HG03280 (cell line): ENCODE measurements at regions not wholly inside any gene's neighbourhood (a gene's known extent, or its start where the extent isn't known, plus 50 kb on each side); places are given as distances from the start of the nearest gene placed in this dataset.
"Not testable (repeated sequence)": the region's sequence is repeated elsewhere in the genome, so short reads cannot be mapped to it uniquely, and the experiment has no call there.

Experiments
- ATAC-seq: cut with Tn5 transposase; IDR thresholded peaks from one replicate; pipeline ENCODE4 v1.9.1; 2021; ENCODE audit warnings: mild to moderate bottlenecking, moderate library complexity; ENCODE audit not compliant: unreplicated experiment

DNA sequence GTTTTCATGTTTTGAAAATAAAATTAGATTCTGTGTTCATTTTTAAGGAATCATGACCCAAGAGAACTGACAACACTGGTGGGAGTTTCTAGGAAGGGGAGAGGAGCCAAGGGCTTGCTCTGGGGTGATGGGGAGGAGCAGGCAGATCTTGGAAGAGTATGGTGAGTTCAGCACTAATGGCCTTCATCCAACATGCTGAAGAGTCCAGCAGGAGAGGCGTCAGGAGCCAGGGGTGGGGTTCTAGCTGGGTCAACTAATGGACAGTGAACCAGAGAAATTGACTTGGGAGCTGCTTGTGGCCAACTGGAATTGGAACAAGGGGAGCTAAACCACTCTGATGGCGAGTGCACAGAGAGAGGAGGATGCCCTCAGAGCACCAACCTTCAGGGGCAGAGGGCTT lies 107.1 kb downstream of the MRPL14 start:
- ATAC-seq: no peak

DNA sequence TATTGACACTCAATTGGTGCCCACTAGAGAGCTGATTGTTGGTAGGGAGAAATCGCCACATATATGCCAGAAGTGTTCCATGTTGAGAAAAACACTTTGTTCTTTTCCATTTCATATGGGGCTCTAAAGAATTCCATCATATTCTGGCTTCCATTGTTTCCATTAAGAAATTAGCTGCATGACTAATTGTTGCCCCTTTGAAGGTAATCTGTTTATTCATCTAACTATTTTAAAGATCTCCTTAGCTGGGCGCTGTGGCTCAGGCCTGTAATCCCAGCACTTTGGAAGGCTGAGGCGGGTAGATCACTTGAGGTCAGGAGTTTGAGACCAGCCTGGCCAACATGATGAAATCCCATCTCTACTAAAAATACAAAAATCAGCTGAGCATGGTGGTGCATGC lies 109.9 kb downstream of the MRPL14 start:
- ATAC-seq: not testable (repeated sequence)

DNA sequence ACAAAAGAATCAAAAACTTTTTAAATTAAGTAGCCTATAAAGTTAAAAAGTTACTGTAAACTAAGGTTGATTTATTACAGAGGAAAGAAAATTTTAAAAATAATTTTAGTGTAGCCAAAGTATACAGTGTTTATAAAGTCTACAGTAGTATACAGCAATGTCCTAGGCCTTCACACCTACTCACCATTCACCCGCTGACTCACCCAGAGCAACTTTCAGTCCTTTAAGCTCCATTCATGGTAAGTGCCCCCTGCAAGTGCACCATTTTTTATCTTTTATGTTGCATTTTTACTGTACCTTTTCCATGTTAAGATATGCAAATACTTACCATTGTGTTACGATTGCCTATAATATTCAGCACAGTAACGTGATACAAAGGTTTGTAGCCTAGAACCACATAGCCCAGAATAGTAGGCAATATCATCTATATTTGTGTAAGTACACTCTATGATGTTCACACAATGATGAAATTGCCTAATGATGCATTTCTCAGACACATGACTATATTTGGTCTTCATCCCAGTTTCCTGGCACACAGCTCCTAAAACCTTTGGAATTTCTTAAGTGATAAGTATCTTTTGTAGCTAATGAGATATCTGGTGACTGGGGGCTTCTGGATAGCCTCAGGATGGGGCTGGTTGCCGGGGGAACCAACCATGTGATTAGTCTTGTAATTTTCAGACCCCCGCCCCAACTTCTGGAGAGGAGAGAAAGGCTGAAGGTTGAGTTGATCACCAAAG lies 111.0 kb downstream of the MRPL14 start:
- no peak for ATAC-seq

DNA sequence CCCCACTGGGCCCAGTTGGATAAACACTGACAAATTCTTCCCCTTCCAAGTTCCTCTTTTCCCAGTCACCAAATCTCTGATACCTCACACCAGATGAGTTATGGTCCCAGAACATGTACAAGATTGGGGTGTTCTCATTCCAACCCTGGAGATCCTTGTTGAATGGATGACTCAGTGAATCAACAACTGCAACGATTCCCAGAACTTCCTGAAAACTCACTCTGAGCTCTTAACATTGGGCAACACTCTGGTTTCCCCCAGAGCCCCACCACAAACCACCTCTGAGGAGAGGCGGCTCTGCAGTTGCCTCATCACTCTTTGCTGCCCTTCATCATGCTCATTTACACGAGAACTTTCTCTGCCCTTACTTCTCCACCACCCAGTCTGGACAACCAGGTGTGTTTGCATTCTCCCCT lies 115.2 kb downstream of the MRPL14 start:
- ATAC-seq: no peak

DNA sequence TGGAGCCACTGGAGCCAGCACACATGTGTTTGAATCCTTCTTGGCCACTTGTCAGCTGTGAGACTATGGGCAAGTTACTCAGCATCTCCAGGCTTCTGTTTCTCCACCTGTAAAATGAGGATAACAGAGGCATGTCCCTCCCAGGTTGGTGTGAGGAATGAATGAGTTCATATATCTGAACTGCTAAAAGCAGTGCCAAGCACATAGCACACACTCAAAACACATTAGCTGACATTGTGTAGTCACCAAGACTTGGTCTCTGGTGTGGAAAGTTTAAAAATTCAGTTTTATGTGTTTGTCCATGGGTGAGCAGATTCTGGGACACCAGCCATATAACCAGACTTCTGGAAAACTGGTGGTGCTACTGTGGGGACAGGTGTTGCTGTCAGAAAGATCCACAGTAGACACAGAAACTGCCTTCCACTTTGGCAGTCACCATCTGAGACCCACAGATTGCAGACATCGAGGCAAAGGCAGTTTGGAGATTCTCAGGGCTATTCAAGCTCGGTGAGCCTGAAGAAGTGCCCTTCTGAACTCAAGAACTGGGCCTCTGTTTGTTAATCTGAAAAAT lies 115.8 kb downstream of the MRPL14 start:
- no peak for ATAC-seq

DNA sequence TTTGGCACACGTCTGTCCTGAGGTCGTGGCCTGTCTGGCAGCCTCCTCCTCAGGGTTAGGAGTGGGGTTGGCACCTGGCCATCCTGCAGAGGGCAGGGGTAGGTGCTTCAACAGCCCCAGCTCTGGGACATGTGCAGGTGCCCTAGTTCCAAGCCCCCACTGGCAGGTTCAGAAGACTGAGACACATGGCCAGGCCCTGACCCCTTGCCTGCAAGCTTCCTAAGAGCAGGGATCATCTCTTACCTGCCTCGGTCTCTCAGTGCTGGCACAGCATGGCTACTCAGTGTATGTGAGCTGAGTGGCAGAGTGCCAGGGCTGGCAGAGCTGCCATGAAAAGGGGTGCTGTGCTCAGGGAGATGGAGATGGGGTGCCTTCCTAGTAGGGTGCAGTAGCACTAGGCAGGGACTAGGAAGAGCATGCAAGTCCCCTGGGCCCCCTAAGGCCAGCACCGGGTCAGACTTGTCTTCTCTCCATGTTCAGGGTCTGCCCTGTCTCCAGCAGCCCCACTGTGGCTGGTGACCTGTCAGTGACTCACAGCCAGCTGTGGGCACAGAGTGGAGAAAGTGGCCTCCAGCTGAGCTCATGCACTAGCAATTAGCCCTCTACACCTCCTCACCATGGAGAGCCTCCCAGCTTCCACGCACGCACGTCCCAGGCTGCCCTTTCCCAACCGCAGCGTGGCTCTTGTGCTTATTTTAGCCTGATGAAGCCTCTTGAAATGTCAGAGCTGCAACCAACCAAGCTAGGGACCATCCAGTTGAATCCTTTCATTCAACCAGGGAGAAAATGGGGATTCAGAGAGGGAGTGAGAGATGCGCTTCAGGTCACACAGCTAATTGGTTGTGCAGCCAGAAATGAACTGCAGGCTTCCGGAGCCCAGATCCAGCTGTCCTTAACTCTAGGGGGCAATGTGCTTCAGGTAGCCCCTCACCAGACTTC lies 116.6 kb downstream of the MRPL14 start:
- ATAC-seq: no peak

DNA sequence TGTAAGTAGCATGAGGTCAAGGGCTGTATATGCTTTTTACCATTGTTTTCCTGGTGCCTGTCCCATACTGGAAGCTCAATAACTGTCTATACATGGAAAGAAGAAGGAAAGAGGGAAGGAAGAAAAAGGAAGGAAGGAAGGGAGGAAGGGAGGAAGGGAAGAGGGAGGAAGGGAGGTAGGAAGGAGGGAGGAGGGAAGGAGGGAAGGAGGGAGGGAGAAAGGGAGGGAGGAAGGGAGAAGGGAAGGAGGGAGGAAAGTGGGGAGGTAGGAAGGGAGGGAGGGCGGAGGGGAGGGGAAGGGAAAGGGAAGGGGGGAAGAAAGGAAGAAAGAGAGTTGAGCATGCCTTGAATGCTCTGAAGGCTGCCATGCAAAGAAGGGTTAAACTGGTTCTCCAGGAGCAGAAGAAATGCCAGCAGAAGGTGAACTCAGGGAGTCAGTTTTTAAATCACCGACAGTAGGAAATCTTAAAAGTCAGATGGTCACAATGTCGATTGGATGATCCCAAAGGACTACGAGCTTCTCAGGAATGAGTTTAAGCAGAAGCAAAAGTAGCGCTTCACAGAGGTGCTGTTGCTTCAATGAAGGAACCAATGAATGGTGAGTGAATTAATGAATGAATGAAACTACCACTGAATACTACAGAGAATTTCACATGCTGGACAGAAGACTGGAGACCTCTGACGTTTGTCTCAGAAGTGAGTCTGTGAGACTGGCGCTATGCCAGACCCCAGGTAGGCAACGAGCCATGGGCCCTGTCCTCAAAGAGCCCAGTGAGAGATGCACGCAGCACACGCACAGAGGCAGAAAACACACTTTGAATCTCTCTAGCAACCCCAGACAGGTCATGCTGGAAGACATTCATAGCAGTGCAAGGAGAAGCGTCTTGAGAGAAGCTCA lies 117.6 kb downstream of the MRPL14 start:
- ATAC-seq: no peak

DNA sequence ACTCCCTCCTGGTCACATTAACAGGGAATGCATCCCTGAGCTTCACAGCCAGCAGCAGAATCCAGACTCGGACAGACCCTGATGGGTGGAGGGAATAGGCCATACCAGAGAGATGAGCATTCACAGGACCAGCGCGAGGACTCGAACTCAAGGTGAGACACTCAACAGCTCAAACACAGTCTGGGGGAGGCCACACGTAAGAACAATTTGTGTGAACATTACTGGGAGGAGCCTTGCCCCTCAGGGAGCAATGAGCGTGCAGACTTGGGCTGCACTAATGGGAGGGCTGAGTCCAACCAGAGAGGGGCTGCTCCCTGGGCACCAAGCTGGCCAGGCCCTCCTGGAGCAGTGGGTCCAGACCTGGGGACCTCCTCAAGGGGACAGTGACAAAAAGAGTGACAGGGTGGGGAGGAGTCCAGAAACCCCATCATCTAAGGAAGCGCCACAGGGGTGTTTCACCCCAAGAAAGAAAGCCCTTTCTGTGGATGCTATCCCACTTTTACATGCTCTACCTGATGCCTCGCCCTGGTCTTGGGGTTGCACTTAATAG lies 118.4 kb downstream of the MRPL14 start:
- no peak for ATAC-seq

DNA sequence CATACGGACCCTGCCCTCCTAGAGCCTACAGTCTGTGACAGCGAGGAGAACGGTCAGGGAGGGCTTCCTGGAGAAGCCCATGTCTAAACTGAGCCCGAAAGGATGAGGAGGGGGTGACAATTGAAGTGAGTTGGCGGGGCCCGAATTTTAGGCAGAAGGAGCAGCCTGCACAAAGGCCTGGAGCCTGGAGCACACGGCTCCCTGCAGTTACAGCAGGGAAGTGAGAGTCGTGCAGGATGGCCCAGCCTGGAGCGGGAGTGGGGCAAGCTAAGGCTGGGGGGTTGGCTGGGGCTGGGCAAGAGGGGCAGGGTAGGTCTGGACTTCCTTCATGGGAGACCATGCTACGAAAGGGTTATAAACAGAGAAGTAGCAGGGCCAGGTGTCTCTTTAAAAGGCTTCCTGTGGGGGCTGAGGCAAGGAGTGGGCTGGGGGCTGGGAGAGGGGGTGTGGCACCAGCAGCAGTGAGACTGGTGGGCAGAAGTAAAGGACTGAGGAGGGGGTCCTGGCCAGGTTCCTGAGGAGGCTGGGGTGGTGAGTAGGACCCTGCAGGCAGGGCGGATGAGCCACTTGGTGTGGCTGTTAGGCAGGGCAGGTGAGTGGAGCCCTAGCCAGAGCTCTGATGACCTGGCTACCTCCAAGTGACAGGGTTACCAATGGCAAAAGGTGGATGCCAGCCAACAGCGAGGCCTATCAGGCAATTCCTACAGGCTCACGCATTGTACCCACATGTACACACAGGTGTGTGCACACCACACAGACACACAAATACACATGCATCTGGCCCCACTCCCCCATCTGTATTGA lies 119.2 kb downstream of the MRPL14 start:
- ATAC-seq: no peak

DNA sequence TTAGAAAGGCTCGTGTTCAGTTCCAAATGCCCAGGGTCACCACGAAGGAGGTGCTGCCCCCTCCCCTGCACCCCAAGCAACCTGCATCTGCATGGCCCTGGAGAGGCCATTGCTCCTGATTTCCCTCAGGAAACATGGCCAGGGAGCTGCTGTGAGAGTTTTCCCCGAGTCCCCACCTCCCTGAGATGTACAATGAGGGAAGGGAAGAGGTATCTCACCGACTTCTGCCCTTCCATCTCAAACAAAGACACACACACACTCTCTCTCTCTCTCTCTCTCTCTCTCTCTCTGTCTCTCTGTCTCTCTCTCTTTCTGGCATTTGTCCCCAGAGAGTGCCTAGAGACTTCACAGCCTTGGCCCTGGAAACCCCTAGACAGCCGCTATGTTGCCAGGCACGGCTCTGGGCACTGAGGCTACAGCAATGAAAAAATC lies 120.4 kb downstream of the MRPL14 start:
- ATAC-seq: no peak

DNA sequence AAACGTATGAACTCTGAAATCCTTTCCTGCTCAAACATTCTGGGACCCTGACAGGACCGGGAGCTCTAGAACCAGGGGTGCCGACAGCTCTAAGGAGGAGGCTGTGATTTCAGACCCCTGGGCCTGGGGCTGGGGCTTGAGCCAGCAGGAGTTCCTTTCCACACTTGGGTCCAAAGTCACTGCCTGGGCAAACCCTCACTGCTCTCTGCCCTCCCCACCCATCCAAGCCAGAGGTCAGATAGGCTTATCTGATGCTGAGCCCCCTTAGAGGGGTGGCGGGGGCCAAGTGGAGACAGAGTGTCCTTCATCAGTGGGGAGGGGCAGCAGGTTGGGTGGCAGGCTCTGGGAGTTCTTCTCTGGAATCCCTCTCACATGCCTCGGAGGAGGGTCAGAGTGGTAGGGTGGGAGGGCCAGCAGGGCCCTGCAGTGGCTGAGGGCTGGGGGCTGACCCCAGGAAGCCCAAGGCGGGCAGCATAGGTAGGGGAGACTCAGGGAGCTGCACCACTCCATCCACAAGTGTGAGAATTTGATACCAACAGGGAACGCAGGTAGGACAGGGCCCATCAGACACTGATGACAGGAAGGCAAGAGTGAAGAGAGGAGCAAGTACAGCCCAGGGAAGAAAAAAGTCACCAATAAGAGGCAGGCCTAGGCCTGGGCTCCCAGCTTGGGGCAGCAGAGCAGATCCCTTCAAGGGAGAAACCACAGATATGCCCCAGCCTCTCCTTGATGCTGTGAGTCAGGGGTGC lies 121.0 kb downstream of the MRPL14 start:
- ATAC-seq: no peak

DNA sequence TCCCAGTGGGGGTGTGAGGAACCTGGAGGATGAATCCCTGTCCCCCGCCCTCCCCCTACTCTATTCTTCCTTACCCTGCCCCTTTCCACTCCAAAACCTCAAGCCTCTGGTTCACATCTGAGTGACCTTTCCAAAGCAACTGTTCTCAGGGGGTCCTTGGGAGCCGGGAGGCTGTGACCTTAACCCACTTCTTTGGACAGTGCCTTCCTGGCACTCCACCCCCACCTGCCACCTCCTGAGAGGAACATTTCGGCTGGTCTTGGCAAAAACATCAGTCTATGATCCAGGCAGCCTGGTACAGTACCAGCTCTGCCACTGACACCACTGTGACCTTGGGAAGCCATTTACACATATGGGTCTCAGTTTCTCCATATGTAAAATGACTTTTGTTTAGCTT lies 121.7 kb downstream of the MRPL14 start:
- no peak for ATAC-seq

DNA sequence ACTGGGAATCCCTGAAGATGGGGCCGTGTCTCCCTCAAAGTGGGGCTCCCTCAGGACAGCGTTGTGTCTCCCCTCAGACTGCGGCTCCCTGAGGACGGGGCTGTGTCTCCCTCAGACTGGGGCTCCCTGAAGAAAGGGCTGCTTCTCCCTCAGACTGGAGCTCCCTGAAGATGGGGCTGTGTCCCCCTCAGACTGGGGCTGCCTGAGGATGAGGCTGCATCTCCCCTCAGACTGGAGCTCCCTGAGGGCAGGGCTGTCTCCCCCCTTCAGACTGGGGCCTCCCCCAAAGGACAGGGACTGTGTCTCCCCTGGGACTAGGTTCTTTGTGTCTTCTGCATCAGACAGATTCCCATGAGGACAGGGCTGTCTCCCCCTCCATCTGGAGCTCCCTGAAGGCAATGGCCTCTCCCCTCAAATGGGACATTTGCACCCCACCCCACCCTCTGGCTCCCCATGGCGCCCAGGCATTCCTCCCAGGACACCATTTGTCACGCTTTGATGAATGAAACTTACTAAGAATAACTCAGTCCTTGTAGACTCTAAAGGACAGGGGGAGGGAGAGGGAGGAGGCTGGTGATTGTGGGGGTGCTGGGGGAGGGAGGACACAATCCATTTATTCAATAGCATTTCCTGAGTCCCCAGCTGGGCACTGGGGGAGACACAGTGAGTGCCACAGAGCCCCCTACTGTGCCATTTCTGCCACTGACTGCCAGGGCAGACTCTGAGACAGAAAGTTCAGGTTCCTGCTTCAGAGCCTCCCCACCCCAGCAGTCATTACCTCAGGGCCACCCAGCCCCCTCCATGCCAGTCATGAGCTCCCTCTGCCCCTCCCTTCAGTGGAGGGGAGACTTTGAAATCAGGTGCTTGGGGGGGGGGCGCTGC lies 122.4 kb downstream of the MRPL14 start:
- no peak for ATAC-seq

DNA sequence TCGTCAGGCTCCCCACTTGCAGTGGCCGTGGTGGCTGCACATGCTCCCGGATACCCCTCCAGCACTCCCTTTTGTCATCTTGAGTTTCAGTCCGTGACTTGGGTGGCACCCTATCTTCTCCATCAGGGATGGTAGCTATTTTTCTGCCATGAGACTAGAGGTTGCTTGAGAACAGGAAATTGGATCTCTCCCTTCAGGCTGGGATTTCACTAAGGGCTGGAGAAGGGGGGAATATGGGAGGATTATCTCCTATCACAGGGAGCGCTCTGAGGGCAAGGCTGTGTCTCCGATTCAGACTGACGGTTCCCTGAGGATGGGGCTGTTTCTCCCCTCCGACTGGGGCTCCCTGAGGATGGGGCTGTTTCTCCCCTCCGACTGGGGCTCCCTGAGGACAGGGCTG lies 123.1 kb downstream of the MRPL14 start:
- ATAC-seq: no peak

DNA sequence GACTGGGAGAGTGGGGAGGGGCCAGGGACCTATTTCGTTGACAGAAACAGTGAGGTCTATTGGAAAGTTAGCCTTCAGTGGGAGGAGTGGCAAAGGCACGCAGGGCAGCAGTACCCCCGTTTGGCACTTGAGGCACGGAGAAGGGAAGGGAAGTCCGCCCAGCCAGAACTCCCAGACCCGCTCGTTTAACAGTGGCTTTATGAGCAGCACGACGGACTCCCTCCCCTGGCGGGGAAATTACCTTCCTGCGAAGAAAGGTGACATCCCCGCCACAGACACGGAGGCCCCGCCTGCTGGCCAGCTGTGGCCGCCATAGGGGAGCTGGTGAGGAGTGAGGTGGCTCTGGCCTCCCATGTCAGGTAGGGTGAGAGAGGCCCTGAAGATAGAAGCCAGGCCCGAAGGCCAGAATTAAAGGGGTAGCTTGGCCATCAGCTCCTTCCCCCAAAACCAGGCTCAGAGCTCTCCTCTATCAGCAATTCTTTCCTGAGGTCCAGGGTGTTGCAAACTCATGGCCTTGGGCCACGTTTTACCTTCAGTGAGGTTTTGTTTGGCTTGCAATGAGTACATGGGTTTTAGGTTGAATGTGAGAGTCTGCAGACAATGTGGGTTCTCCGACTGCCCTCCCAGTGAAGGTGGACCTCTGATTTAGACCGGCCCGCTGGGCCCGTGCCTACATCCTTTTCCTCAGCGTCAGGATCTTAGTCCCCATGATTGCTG lies 123.7 kb downstream of the MRPL14 start:
- ATAC-seq: no peak

DNA sequence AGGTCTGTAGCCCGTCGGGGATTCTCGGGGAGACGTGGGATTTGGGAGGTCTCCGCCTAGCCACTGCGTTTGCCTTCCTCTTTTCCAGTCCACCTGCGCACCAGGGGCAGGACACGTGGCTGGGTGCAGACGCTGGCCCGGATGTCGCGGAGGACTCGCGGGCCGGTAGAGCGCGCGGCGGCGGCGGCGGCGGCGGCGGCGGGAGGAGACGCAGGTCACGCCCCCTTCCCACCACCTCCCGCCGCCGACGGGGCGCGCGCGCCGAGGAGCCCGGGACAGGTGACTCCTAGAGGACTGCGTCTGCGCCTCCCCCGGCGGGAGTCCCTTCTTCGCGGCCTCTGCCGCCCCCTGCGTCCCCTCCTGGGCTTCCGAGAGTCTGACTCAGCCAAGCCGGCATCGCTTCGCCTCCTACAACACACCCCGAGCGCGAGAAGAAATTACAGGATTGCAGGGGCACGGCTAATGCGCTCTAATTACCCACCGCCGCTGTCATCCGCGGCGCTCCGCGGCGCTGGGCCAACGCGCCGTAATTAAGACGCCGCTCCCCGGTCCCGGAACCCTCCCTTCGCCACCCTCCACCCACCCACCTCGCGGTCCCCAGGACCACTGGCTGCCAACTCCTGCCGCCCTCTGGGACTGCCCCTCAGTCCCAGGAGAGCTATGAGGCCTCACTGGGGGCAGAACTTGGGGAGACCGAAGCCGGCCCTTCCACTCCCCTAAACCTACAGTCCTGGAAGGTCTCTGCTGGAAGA lies 124.5 kb downstream of the MRPL14 start:
- peak; percentile 49 for ATAC-seq
